ENCODE measurements at regions not wholly inside any gene's neighbourhood (a gene's known extent, or its start where the extent isn't known, plus 50 kb on each side); places are given as distances from the start of the nearest gene placed in this dataset.
"Not testable (repeated sequence)": the region's sequence is repeated elsewhere in the genome, so short reads cannot be mapped to it uniquely, and the experiment has no call there.

DNA sequence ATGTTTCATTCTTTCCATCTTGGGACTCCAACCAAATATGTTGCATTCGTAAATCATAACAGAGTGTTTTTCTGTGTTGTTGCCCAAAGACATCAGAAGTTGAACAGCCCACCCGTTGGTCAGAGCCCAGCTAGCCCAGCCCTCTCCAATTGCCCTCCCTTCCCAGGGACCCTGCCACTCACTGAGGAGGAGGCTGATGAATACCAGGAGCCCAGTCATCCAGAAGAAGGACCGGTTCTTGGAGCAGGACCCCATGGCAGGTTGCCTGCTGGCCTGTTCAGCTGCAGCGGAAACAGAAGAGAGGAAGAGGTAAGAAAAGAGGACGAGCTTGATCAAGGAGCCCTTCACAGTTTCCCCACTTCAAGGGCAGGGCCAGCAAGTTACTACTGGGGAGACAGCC is 172.2 kb upstream of the ETV3 start:
- peak in 8 of 11 donors; percentile 1 to 28 (median 8) for DNase-seq (ENCODE audit: extremely low read depth in 1 of 11, low read depth in 9 of 11, low spot score in 4 of 11)

DNA sequence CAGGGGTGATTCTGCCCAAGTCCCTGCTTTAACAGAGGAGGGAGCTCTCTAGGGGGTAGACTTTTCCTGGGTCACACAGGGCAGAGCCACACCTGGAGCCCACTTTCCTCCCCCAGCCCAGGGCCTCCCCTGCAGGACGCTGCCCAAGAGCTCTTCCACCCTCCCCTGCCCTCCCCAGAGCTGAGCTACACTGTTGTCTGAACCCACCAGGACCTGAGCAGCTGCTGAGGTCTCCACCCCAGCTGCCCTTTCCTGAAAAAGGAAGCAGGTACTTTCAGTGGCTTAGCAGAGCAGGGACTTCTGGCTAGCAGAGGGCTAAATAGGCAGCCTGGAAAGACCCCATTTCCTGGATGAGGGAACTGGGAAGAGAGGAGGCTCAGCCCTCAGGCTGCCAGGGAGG is 169.3 kb upstream of the ETV3 start:
- DNase-seq (ENCODE audit: extremely low read depth in 1 of 11, low read depth in 9 of 11, low spot score in 4 of 11) = no peak

DNA sequence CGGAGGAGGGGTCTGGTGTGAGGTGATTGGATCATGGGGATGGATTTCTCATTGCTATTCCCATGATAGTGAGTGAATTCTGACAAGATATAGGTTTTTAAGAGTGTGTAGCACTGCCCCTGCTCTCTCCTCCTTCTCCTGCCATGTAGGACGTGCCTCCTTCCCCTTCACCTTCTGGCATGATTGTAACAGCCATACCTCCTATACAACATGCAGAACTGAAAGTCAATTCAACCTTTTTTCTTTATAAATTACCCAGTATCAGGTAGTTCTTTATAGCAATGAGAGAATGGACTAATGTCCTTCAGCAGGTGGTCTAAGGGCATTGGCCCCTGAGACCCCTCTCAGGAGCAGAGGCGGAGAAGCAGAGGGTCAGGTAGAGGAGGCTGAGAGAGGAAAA is 168.7 kb upstream of the ETV3 start:
- DNase-seq (ENCODE audit: extremely low read depth in 1 of 11, low read depth in 9 of 11, low spot score in 4 of 11) = no peak

DNA sequence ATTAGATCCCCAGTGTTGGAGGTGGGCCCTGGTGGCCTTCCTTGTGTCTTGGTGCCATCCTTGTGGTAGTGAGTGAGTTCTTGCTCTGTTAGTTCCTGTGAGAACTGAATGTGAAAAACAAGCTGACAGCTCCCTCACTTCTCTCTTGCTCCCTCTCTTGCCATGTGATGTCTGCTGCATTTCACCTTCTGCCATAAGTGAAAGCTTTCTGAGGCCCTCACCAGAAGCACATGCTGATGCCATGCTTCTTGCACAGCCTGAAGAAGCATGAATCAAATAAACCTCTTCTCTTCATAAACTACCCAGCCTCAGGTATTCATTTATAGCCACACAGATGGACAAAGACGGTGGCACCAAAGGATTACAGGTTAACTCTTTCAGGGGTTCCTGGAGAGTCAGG is 166.1 kb upstream of the ETV3 start:
- DNase-seq (ENCODE audit: extremely low read depth in 1 of 11, low read depth in 9 of 11, low spot score in 4 of 11) = no peak

DNA sequence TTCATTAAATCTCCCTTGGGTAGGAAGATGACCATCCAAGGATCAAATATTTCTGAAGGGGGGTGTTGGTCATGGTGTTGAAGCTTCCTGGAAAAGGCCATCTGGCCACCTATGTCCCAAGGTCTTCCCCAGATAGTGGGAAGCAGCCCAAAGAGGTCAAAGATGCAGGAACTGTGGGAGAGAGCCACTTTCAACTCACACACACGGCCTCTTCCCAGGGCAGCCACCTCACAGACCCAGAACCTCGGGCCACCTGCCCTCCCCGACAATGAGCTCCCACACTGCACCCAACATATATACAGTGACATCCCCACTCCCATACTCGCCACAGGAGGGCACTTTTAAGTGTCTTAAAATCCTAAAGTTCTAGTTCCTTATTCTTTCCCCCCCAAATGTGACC is 164.5 kb upstream of the ETV3 start:
- no peak for DNase-seq (ENCODE audit: extremely low read depth in 1 of 11, low read depth in 9 of 11, low spot score in 4 of 11)

DNA sequence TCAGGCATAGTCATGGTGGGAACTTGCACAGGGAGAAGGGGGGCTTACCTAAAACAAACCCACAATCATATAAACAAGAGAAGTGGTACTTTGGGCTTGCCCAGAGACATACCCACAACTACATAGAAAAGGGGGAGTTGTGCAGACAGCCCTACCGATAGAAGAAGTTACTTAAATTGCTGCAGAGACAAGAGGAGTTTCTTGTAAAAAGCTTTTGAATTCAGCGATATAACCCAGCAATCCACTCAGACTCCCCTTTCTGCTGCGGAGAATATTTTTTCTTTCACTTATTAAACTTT is 164.0 kb upstream of the ETV3 start:
- DNase-seq (ENCODE audit: extremely low read depth in 1 of 11, low read depth in 9 of 11, low spot score in 4 of 11) = no peak

DNA sequence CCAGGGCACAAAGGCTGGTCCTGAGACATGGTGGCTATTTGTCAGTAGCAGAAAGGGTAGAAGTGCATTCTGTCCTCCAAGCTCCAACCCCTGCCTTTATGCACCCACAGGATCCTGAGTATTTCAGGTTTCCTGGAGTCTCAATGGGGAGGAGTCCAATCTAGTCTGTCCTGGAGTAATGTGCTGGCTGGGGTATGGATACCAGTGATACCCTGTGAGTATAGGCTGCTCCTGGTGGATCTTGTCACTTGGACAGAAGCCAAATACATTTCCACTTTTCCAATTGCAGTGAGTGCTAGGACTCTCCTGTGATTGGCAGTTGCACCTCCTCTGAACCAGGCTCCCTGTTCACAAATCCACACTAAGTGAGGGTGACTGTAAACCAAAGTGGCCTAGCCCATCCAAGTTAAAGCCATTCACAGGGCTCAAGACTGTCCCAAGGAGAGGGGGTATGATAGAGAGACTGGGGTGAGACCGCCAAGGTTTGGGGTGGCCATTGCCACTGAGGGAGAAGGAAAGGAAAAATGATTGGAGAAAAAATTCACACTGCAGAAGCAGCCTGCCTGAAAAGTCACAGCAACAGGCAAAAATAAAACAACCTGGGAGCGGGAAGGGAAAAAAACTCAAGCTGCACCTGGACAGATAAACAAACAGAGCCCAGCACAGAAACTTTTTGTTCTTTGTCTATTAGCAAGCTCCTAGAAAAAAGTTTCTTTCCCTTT is 163.4 kb upstream of the ETV3 start:
- DNase-seq (ENCODE audit: extremely low read depth in 1 of 11, low read depth in 9 of 11, low spot score in 4 of 11) = no peak

DNA sequence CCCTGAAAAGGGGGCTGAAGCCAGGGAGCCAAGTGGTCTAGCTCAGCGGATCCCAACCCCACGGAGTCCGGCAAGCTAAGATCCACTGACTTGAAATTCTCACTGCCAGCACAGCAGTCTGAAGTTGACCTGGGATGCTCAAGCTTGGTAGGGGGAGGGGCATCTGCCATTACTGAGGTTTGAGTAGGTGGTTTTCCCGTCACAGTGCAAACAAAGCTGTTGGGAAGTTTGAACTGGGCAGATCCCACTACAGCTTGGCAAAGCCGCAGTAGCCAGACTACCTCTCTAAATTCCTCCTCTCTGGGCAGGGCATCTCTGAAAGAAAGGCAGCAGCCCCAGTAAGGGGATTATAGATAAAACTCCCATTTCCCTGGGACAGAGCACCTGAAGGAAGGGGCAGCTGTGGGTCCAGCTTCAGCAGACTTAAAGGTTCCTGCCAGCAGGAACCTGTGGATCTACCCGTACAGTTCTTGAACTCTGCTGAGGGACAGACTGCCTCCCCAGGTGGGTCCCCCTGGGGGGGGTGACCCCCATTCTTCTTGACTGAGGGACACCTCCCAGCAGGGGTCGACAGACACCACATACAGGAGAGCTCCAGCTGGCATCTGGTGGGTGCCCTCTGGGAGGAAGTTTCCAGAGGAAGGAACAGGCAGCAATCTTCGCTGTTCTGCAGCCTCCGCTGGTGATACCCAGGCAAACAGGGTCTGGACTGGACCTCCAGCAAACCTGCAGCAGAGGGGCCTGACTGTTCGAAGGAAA is 156.4 kb upstream of the ETV3 start:
- not testable (repeated sequence) for DNase-seq (ENCODE audit: extremely low read depth in 1 of 11, low read depth in 9 of 11, low spot score in 4 of 11)

DNA sequence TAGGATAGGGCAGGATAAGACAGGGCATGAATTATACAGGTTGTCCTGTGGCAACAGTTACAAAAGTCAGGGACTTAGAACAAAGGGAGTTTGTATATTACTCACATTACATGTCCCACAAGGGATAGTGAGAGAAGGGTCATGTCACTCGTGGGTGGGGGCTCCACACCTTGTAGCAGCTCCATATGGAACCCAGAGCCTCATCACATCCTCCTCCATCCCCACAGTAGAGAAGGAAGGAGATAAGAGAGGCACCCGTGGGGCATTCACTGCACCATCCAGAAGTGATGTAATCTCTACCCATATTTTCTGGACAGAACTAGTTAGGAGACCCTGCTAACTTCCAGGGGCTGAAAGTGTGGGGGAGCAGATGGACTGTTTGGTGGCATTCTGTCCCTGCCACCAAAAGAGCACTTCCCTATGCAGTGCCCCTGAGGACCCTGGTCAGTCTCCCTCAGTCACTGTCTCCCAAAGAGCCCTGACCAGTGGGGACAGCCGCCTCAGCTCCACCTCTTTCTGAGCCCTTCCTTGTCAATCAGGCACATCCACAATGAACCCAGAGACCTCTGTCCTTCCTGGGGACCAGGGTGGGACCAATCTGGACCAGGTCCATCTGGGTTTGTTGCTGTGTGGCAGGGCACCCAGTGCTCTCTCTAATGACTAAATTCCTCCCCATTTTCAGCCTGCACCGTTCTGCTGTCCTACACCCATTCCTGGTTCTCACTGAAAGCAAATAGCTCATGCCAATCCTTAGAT is 154.8 kb upstream of the ETV3 start:
- DNase-seq (ENCODE audit: extremely low read depth in 1 of 11, low read depth in 9 of 11, low spot score in 4 of 11) = no peak

DNA sequence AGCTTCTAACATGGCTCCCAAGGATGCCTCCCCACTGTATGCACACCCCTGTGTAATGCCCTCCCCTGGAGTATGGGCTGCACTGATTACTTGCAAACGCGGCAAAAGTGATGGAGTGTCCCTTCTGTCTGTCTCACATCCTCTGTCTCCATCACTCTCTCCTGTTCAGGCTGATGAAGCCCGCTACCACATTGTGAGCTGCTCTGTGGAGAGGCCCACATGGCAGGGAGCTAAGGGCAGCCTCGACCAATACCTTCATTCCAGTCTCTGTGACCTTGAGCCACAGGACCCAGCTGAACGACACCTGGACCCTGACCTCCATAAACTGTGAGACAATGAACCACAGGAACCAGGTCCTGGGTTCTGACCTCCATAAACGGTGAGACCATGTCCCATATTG is 154.1 kb upstream of the ETV3 start:
- no peak for DNase-seq (ENCODE audit: extremely low read depth in 1 of 11, low read depth in 9 of 11, low spot score in 4 of 11)

DNA sequence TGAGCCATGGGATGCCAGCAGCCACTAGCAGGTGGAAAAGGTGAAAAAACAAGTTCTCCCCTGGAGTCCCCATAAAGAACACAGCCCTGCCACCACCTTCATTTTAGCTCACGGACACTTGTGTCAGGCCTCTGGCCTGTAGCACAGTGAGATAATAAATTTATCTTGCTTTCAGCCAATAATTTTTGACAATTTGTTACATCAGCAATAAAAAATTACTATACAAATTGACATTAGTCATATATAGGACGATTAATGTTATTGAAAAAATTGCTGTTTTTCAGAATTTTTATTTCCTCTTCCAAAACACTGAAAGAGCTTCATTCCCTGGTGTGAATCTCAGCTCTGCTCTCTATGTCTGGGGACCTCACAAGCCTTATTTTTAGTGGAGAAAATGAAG is 152.9 kb upstream of the ETV3 start:
- no peak for DNase-seq (ENCODE audit: extremely low read depth in 1 of 11, low read depth in 9 of 11, low spot score in 4 of 11)

DNA sequence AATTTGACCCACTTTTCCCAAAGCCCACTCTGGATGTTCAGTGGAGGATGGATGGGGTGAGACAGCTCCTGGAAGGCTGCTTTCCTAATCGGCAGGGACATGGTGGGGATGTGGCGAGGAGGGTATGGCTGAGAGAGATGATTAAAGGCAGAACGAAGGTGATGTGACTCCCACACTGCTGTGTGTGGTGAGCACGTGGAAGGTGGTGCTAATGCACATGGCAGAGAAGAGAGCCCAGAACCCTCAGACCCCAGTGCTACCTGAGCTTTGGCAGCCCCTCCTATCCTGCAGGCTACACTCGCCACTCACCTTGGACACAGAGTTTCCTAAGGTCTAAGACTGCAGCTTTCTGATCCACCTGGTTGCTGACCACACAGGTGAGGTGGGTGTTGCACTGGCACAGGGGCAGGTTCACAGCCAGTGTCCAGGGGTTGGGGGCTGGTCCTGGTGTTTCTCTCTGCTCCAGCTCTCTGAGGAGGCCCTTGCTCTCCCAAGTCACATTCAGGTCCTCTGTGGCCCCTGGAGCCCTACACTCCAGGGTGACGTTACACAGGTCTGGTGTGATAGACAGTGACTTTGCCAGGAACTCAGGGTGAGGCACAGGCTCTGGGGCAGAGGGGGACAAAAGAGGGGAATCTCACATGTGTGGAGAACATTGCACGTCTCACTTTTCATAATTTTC is 151.4 kb upstream of the ETV3 start:
- DNase-seq (ENCODE audit: extremely low read depth in 1 of 11, low read depth in 9 of 11, low spot score in 4 of 11) = no peak

DNA sequence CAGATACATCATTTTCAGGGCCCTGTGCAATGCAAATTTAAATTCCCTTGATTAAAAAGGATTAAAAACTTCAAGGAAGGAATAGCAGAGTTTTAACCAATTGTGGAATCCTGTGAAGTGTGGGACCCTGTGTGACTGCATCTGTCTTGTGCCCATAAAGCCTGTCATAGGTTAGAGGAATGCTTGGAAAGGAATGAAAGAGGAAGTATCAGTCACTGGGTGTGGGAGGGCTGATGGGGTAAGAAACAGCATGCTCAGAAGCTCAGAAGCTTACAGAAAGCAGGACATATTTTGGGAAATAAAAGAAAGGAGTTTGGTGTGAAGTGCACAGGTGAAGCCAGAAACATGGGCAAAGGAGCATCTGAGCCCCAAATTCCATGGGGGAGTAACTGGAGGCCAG is 150.8 kb upstream of the ETV3 start:
- no peak for DNase-seq (ENCODE audit: extremely low read depth in 1 of 11, low read depth in 9 of 11, low spot score in 4 of 11)

DNA sequence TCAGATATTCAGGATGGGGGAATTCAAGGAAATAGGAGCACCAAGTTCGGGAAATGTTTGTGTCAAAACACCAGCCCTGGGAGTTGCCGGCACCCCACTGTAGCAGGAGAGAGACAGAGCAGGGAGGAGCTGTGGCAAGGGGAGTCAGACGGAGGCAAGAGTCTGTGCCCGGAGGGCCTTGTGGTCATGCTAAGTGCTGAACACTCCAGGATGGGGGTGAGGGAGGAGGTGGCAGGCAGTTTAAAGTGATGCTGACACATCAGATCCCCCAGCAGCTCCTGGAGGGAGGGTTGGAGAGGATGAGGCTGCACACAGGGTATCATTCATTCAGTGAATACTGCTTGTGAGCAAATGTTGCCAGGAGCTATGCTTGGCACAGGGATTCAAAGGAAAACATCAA is 150.3 kb upstream of the ETV3 start:
- DNase-seq (ENCODE audit: extremely low read depth in 1 of 11, low read depth in 9 of 11, low spot score in 4 of 11) = no peak

DNA sequence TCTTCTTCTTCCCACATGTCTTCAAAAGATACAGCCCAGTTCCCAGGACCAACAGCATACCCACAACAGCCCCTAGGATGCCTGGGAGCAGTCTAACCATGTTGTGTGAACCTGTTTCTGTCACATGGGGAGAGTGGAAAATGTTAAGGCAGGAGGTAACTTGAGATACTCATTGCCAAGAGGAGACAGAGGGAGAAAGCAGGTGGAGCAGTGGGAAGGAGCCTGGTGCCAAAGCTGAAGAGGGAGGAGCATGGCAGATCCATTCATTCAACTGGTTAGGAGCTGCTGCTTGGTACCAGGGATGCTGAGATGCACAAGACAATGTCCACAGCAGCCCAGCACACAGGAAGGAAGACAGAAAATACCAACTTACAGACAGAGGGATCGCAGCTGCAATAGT is 149.8 kb upstream of the ETV3 start:
- no peak for DNase-seq (ENCODE audit: extremely low read depth in 1 of 11, low read depth in 9 of 11, low spot score in 4 of 11)

DNA sequence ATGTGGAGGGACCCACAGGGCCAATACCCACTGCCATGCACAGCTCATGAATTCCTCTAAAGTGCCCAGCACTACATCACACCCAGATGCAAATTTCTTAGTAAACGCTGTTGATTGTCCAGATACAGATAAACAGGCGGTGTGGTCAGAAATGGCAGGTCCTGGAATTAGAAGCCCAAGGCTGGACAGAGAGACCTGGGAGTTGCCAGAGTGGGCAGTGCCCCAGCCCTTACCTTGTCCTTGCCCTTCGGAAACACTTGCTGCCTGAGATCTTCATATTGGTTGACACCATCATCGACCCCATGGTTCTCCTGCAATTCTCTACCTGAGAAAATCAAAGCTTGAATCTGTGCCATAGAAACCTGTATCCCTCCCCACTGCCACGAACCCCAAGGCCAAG is 149.3 kb upstream of the ETV3 start:
- DNase-seq (ENCODE audit: extremely low read depth in 1 of 11, low read depth in 9 of 11, low spot score in 4 of 11) = no peak

DNA sequence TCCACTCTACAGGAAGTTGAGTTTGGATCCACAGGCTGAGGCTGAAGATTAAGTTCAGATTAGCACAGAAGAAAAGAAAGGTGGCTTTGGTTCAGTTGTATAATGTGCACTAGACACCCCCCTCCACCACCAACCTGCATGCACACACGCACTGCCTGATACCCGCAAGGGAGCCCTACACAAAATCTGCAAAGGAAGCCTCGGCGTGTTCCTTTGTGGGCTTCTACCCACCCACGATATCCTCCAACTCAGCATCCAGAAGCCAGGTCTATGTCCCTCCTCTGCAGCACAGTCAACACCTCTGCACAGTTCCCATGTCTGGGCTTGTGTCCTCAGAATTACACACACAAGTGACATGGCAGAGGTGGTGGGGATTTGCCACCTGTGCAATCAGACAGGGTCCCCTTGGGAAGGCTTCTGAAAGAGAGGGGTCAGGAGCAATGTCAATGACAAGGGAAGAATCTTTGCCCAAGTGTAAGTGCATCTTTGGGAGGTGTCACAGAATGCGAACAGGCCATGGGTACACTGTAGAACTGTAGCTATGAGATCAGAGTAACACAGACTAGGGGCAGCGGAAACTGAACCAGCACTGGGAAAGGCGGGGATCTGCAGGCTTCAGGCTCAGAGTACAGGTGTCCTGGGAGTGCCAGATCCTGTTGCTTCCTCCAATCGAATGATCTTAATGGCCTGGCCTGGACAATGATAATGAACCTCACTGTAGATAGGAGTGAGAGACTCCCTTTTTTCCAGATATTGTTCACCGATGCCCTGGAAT is 148.6 kb upstream of the ETV3 start:
- DNase-seq (ENCODE audit: extremely low read depth in 1 of 11, low read depth in 9 of 11, low spot score in 4 of 11) = no peak

DNA sequence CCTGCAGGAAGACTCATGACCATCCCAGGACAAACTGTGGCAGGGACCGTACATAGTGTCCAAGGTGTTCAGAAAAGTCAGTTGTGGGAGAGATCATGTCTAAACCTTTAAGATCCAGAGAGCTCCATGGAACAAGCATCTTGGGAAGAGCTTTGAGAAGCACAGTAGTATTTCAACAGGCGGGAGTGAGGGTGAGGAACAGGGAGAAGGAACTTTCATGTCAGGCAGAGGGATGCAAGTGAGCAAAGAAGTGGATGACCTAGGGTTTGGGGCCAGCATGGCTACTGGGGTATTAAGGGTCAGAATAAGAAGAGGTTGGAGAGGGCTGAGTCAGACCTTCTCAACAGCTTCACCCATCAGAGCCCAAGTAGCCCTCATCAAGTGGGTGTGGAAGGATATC is 147.9 kb upstream of the ETV3 start:
- no peak for DNase-seq (ENCODE audit: extremely low read depth in 1 of 11, low read depth in 9 of 11, low spot score in 4 of 11)

DNA sequence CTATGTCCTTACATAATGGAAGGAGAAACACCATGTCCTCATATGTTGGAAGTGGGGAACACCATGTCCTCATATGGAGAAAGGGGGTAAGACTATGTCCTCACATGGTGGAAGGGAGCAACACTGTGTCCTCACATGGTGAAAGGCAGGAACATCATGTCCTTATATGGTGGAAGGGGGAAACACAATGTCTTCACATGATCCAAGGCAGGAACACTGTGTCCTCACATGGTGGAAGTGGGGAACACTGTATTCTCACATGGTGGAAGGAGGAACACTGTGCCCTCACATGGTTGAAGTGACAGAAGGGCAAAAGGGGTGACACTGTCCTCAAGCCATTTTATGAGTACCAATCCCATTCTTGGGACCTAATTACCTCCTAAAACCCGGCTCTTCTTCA is 146.3 kb upstream of the ETV3 start:
- no peak for DNase-seq (ENCODE audit: extremely low read depth in 1 of 11, low read depth in 9 of 11, low spot score in 4 of 11)

Measured in renal cortex interstitium (tissue), 11 donors.